Endothelial cell of umbilical vein (primary cell): ENCODE measurements at regions not wholly inside any gene's neighbourhood (a gene's known extent, or its start where the extent isn't known, plus 50 kb on each side); places are given as distances from the start of the nearest gene placed in this dataset.

Source experiments
- CTCF ChIP-seq, 2 donors: IDR thresholded peaks; 1 replicate in 1 of 2; 2 replicates in 1 of 2; pipeline ENCODE4 v1.5.1; 2011; ENCODE audit warnings: low read length in 2 of 2, mild to moderate bottlenecking in 2 of 2, moderate library complexity in 2 of 2, control low read depth in 1 of 2, inconsistent platforms in 1 of 2, low read depth in 1 of 2; ENCODE audit not compliant: insufficient read depth in 1 of 2; ENCODE audit errors: extremely low read depth in 1 of 2
- EZH2 ChIP-seq: IDR thresholded peaks from 2 replicates; pipeline ENCODE4 v1.6.1; 2012; ENCODE audit warnings: borderline replicate concordance, low read depth, mild to moderate bottlenecking, moderate library complexity, low read length, inconsistent platforms; ENCODE audit not compliant: severe bottlenecking
- JUN ChIP-seq: IDR thresholded peaks from 2 replicates; pipeline ENCODE4 v1.6.1; 2011; ENCODE audit warnings: borderline replicate concordance, low read depth; ENCODE audit not compliant: insufficient read length, insufficient read depth
- MAX ChIP-seq: IDR thresholded peaks from 2 replicates; pipeline ENCODE4 v1.6.1; 2011; ENCODE audit not compliant: insufficient read depth, insufficient read length
- MYC ChIP-seq: IDR thresholded peaks from one replicate; pipeline ENCODE4 v1.6.1; 2011; ENCODE audit warnings: mild to moderate bottlenecking, low read depth, low read length
- POLR2A ChIP-seq: IDR thresholded peaks from 2 replicates; pipeline ENCODE4 v1.6.1; 2012; ENCODE audit warnings: low read depth, mild to moderate bottlenecking, control low read depth, low read length
- POLR2AphosphoS5 ChIP-seq: IDR thresholded peaks from 2 replicates; pipeline ENCODE4 v1.6.1; 2012; ENCODE audit warnings: low read depth, mild to moderate bottlenecking, control low read depth, low read length, moderate library complexity; ENCODE audit not compliant: insufficient read depth

GRCh38 chr1:219281831-219282230 lies 108.2 kb downstream of the LYPLAL1 start:
- TF ChIP-seq POLR2A = no peak
- no peak for TF ChIP-seq JUN
- no peak for TF ChIP-seq MAX
- TF ChIP-seq CTCF (IDR thresholded peaks at IDR 0.05; ENCODE audit: extremely low read depth in 1 of 2, insufficient read depth in 1 of 2, low read depth in 1 of 2, low read length in 2 of 2) = no peak
- TF ChIP-seq EZH2 = no peak
- no peak for TF ChIP-seq POLR2AphosphoS5
- TF ChIP-seq MYC = no peak
